ENCODE measurements at regions not wholly inside any gene's neighbourhood (a gene's known extent, or its start where the extent isn't known, plus 50 kb on each side); places are given as distances from the start of the nearest gene placed in this dataset.

GRCh38 chr5:92992073-92992472, 588.9 kb downstream of the NR2F1-AS1 start:
- in situ Hi-C loops (cut with MboI; ENCODE audit: low pct_unique_long_range_greater_than_20kb, low sequenced_read_pairs) = no loop called here
- no peak for DNase-seq

DNA sequence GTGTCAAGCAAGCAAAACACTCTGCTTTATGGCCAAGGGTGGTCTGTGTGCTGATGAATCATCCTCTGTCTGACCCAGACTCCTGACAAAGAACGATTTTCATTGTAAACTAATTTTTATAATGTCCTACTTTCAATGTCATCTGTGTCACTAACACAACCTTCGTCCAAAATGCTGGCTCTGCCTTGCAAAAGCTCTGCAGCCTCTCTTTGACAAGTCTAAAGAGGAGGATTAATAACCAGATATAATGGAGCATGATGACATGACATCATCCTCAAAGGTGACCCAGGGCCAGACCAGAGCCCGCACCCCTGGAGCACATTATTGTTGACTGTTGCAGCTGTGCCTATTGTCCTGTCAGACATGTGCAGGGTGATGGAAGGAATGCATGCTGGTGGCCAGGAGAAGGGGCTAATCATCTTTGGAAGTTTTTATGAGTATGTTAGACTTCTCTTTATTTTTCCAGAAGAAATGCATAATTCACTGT, 589.4 kb downstream of the NR2F1-AS1 start:
- in situ Hi-C loops (cut with MboI; ENCODE audit: low pct_unique_long_range_greater_than_20kb, low sequenced_read_pairs) = no loop called here
- no peak for DNase-seq

DNA sequence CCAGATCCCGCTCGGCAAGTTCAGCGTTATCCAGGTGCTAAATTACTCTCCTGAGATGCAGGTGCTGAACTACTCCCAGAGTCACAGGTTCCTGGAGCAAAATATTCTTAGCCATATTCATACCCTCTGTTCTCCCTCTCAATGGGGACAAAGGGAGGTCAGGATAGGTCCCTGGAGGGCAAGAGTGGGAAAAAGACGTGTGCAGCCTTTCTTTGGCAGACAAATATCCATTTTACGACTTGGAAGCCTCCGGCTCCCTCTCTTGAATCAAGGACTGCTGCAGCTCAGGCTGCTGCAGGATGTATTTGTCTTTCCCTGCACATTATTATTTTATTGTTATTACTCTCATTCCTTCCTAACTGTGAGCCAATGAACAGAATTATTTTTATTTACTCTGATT, 590.2 kb downstream of the NR2F1-AS1 start:
- in situ Hi-C loops (cut with MboI; ENCODE audit: low pct_unique_long_range_greater_than_20kb, low sequenced_read_pairs) = no loop called here
- DNase-seq = no peak

- in situ Hi-C loops (cut with MboI; ENCODE audit: low pct_unique_long_range_greater_than_20kb, low sequenced_read_pairs) = no loop called here
- no peak for DNase-seq
Measured at GRCh38 chr5:92981001-92981400, 600.0 kb downstream of the NR2F1-AS1 start.

- no peak for DNase-seq
- in situ Hi-C loops (cut with MboI; ENCODE audit: low pct_unique_long_range_greater_than_20kb, low sequenced_read_pairs) = no loop called here
Measured at GRCh38 chr5:92980491-92980890, 600.5 kb downstream of the NR2F1-AS1 start.

GRCh38 chr5:92979716-92980115, 601.3 kb downstream of the NR2F1-AS1 start:
- in situ Hi-C loops (cut with MboI; ENCODE audit: low pct_unique_long_range_greater_than_20kb, low sequenced_read_pairs) = no loop called here

GRCh38 chr5:92977846-92978540, 603.0 kb downstream of the NR2F1-AS1 start:
- in situ Hi-C loops (cut with MboI; ENCODE audit: low pct_unique_long_range_greater_than_20kb, low sequenced_read_pairs) = no loop called here

More at GRCh38 chr5:92979716-92980115, 601.3 kb downstream of the NR2F1-AS1 start:
- DNase-seq = no peak

GRCh38 chr5:92976156-92976555, 604.9 kb downstream of the NR2F1-AS1 start:
- DNase-seq = no peak
- in situ Hi-C loops (cut with MboI; ENCODE audit: low pct_unique_long_range_greater_than_20kb, low sequenced_read_pairs) = no loop called here

More at GRCh38 chr5:92977846-92978540, 603.0 kb downstream of the NR2F1-AS1 start:
- no peak for DNase-seq

DNA sequence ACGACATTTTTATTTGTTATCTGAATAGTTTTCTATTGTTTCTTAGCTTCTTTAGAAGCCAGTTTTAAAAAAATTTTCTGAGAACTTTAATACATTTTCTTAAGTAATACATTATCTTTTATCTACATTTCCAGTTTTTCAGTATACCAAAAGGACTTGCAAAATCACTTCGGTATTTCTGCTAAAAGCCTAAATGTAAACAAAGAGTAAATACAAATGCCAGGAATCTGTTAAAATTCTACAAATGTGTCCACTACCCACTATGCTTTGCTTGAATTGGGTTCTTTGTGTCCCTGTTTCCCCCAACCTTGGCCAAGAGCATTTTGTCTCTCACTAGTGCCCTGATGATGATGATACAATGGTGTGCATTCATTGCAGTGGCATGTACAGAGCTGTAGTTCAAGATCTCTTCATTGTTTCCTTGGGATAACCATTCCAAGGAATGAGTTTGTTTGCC, 611.2 kb downstream of the NR2F1-AS1 start:
- in situ Hi-C loops (cut with MboI; ENCODE audit: low pct_unique_long_range_greater_than_20kb, low sequenced_read_pairs) = no loop called here
- no peak for DNase-seq

GRCh38 chr5:92969191-92969780, 611.7 kb downstream of the NR2F1-AS1 start:
- in situ Hi-C loops (cut with MboI; ENCODE audit: low pct_unique_long_range_greater_than_20kb, low sequenced_read_pairs) = no loop called here
- no peak for DNase-seq

- DNase-seq = no peak
- in situ Hi-C loops (cut with MboI; ENCODE audit: low pct_unique_long_range_greater_than_20kb, low sequenced_read_pairs) = no loop called here
Measured at GRCh38 chr5:92963800-92964199, 617.2 kb downstream of the NR2F1-AS1 start.

DNA sequence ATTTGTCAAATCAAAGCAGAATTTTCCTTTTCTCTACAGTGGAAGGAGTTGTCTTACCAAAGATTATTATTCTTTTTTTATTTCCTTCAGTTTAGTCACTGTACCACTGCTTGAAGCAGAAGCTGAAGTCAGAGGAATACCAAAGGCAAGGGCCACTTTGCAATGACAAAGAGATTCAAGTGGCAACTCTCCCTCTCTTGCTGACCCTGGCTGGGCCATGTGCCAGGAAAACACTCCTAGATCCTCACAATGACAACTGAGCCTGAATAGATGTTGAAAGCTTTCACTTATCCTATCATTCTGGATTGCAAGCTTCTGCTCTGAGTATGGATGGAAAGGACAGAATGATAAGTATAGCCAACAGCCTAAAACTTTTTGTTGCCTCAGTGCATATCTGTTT, 618.3 kb downstream of the NR2F1-AS1 start:
- DNase-seq = no peak

GRCh38 chr5:92956886-92957285, 624.1 kb downstream of the NR2F1-AS1 start:
- in situ Hi-C loops (cut with MboI; ENCODE audit: low pct_unique_long_range_greater_than_20kb, low sequenced_read_pairs) = no loop called here
- no peak for DNase-seq

More for the DNA sequence above, 618.3 kb downstream of the NR2F1-AS1 start:
- in situ Hi-C loops (cut with MboI; ENCODE audit: low pct_unique_long_range_greater_than_20kb, low sequenced_read_pairs) = no loop called here

GRCh38 chr5:92952243-92952642, 628.8 kb downstream of the NR2F1-AS1 start:
- in situ Hi-C loops (cut with MboI; ENCODE audit: low pct_unique_long_range_greater_than_20kb, low sequenced_read_pairs) = no loop called here
- no peak for DNase-seq

- in situ Hi-C loops (cut with MboI; ENCODE audit: low pct_unique_long_range_greater_than_20kb, low sequenced_read_pairs) = no loop called here
- no peak for DNase-seq
Measured at GRCh38 chr5:92951746-92952145, 629.3 kb downstream of the NR2F1-AS1 start.

GRCh38 chr5:92946546-92946945, 634.5 kb downstream of the NR2F1-AS1 start:
- in situ Hi-C loops (cut with MboI; ENCODE audit: low pct_unique_long_range_greater_than_20kb, low sequenced_read_pairs) = no loop called here
- no peak for DNase-seq

DNA sequence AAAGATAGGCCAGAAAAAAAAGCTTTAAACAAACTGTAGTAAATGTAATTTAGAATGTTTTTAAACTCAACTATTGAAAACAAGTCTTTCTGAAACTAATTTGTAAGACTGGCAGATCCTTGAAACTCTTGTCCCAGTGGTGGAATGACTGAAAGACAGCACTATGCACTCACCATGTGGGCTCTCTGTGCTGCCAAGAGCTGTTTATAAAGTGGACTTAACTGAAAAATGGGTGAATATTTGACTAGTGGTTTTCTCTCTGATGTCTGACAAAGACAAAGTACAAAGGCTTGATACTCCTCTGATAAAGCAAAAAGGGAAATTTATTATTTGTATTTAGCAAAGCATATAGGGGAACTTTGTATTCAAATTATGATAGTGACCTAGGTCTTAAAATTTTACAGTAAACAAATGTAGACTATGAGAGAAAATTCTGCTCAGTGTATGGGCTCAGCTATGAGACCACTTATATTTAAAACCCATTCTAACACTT, 635.4 kb downstream of the NR2F1-AS1 start:
- in situ Hi-C loops (cut with MboI; ENCODE audit: low pct_unique_long_range_greater_than_20kb, low sequenced_read_pairs) = no loop called here
- DNase-seq = no peak

DNA sequence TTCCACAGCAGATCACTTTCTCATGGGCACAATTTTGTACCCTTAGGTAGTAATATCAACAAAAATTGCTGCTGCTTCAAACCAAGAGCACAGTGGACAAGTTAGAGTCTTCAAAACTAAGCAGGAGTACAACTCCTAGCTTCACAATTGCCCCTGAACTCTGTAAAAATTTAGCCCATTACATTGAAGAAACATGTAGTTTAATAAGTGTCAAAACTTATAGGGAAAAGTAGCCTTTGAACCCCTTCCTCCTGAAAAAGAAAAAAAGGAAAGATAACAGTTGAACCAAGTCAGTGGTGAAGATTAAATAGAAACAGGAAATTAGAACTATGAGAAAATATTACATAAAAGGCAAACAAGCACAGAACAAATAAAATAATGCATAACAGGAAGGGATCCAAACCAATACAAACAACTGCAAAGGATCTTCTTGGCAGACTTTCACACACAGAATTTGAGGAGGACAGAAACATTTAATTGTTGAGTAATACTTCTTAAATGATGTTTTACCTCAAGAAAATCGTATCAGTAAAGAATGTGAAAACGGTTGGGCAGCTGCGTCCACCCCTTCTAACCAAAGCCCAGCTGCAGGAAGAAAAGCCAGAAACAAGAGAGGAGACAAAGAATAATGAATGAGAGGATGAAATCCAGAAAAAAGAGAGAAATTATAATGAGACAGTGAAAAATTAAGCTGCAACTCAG, 636.0 kb downstream of the NR2F1-AS1 start:
- DNase-seq = no peak
- in situ Hi-C loops (cut with MboI; ENCODE audit: low pct_unique_long_range_greater_than_20kb, low sequenced_read_pairs) = no loop called here

GRCh38 chr5:92944337-92944736, 636.7 kb downstream of the NR2F1-AS1 start:
- in situ Hi-C loops (cut with MboI; ENCODE audit: low pct_unique_long_range_greater_than_20kb, low sequenced_read_pairs) = no loop called here
- no peak for DNase-seq

DNA sequence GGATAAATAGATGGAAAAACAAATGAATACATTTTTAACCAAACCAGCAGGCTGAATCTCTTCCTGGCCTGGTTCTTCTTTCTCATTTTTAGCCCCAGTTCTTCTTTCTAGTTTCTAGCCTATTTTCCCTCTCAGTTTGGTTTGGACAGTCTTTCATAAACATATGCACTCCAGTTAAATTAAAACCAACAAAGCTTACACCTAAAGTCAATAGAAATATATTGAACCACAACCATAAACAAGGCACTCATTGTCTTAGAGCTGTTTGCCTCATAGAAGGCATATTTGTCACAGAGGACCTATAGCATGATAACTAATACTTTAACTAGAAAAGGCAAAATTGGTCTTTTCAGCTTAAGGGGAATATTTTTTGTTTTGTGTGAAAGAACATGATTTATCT, 638.3 kb downstream of the NR2F1-AS1 start:
- no peak for DNase-seq
- in situ Hi-C loops (cut with MboI; ENCODE audit: low pct_unique_long_range_greater_than_20kb, low sequenced_read_pairs) = no loop called here

Data from KBM-7 (cell line).